Esophagus muscularis mucosa (tissue), 3 donors: ENCODE measurements at regions not wholly inside any gene's neighbourhood (a gene's known extent, or its start where the extent isn't known, plus 50 kb on each side); places are given as distances from the start of the nearest gene placed in this dataset.
"Not testable (repeated sequence)": the region's sequence is repeated elsewhere in the genome, so short reads cannot be mapped to it uniquely, and the experiment has no call there.

Source experiments
- CTCF ChIP-seq, 3 experiments: fragments of 200-600 bp in 2 of 3; fragments of 450-650 bp in 1 of 3; sonication (generic) in 2 of 3; IDR thresholded peaks; one replicate each; pipeline ENCODE4 v1.5.1; 2017 to 2019; ENCODE audit warnings: antibody characterized with exemption in 3 of 3, mild to moderate bottlenecking in 2 of 3, moderate library complexity in 1 of 3
- POLR2A ChIP-seq: fragments of 450-650 bp; IDR thresholded peaks from one replicate; pipeline ENCODE4 v1.6.1; 2017; ENCODE audit warnings: antibody characterized with exemption, moderate library complexity, mild to moderate bottlenecking, low read depth

- TF ChIP-seq CTCF (IDR thresholded peaks at IDR 0.05); POLR2A: not testable (repeated sequence)
These were observed 57.9 kb upstream of the ACBD5 start for GRCh38 chr10:27298522-27298850.
